HG03097 (cell line): ENCODE measurements at regions not wholly inside any gene's neighbourhood (a gene's known extent, or its start where the extent isn't known, plus 50 kb on each side); places are given as distances from the start of the nearest gene placed in this dataset.
"Not testable (repeated sequence)": the region's sequence is repeated elsewhere in the genome, so short reads cannot be mapped to it uniquely, and the experiment has no call there.

Source experiments
- ATAC-seq: cut with Tn5 transposase; IDR thresholded peaks from one replicate; pipeline ENCODE4 v1.9.1; 2021; ENCODE audit not compliant: unreplicated experiment, low FRiP score

DNA sequence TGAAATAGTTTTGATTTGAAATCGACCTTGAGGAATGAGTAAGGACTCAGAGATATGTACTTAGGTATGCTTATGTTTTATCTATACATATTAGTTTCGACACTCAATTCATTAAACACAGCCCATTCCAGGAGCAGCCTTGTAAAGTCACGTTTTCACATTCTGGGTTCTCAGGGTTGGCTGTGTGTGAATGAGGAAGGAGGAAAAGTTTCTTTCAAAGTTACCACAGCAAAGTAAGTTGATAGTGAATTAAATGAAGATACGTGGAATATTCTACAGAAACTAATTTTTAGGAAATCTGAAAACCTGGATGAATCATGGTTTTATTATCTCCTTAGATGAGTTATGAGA, 133.5 kb downstream of the C3orf38 start:
- no peak for ATAC-seq

DNA sequence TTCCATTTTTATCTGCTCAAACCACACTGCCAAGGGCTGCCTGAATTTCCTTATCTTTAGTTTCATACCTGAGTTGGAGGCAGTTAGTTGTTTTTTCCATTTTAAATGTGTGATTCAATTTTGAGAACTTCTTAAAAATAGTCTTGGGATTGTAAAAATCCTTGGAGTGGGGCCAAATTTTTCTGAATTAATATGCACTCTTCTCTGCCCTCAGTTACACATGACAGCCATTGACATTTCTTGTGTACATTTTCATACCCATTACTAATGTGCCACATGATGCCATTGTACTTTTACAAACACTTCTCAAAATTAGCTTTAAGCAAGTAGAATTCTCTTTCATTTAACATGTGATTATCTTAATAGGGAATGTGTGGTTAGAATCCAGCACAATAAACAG, 141.7 kb downstream of the C3orf38 start:
- ATAC-seq, result no peak

DNA sequence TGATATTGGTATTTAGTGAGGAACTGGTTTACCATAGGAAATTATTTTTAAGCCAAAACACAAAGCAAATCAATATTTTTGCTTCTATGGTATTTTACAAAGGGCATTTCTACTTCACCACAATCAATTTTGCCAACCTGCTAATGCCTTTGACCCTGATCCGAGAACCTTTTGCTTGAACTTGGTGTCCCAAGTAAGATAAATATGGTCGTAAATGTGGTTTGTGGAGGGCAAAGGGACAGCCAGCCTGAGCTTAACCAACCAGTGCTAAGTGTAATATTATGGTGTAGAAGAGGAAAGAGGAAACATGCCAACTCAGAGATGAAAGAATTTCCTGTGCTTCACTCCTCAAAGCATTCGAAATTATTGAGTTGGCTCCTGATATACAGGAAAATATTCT, 148.4 kb downstream of the C3orf38 start:
- no peak for ATAC-seq

DNA sequence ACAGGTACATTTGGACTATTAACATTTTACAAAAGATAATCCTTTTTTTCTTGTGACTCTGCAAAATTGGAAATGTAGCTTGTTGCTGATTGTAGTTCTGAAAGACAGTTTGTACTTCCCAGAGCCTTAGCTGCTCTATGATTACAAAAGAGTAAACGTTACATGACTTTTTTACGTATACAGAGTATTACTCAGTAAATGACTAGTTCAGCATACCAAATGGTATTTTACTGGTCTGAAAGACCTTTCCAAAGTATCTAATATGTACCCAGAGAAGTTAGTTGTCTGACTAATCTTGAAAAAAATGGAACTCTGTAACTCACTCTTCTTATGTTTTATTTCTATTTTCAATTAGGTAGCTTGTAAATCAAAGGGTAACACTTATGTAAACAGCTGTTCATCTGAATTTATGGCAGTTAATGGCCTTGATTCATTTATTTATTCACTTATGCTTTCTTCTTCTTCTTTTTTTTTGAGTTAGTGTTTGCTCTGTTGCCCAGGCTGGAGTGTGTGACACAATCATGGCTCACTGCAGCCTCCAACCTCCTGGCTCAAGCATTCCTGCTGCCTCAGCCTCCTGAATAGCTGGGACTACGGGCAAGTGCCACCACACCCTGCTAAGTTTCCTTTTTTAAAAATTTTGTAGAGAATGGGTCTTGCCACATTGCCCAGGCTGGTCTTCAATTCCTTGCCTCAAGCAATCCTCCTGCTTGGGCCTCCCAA, 151.7 kb downstream of the C3orf38 start:
- no peak for ATAC-seq

- no peak for ATAC-seq
Measured at GRCh38 chr3:88301996-88302393, 152.2 kb downstream of the C3orf38 start.

GRCh38 chr3:88303331-88303904, 153.7 kb downstream of the C3orf38 start:
- ATAC-seq, result not testable (repeated sequence)

DNA sequence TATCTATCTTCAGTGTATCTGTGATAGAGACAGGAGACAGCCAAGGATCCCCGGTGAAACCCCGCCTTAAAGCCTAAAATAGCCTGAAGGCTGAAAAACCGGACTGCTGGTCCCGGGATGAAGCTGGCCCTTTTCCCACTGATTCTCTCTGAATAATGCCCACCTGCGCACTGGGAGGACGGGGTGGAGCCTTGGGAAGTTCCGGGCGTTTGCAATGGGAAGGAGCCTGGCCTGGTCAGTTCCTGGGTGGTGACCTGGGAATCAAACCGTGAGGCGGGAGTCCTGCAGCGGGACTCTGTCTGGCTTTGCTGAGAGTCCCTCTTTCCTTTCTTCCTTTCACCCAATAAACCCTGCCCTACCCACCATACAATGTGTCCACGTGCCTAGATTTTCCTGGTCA, 157.9 kb downstream of the C3orf38 start:
- ATAC-seq, result no peak

- ATAC-seq, result no peak
Measured at GRCh38 chr3:88311826-88312225, 162.1 kb downstream of the C3orf38 start.

- no peak for ATAC-seq
Measured at GRCh38 chr3:88312256-88312655, 162.5 kb downstream of the C3orf38 start.

GRCh38 chr3:88318067-88318466, 168.3 kb downstream of the C3orf38 start:
- no peak for ATAC-seq

GRCh38 chr3:88321363-88322050, 171.7 kb downstream of the C3orf38 start:
- no peak for ATAC-seq

- no peak for ATAC-seq
Measured at GRCh38 chr3:88324788-88325187, 175.0 kb downstream of the C3orf38 start.

DNA sequence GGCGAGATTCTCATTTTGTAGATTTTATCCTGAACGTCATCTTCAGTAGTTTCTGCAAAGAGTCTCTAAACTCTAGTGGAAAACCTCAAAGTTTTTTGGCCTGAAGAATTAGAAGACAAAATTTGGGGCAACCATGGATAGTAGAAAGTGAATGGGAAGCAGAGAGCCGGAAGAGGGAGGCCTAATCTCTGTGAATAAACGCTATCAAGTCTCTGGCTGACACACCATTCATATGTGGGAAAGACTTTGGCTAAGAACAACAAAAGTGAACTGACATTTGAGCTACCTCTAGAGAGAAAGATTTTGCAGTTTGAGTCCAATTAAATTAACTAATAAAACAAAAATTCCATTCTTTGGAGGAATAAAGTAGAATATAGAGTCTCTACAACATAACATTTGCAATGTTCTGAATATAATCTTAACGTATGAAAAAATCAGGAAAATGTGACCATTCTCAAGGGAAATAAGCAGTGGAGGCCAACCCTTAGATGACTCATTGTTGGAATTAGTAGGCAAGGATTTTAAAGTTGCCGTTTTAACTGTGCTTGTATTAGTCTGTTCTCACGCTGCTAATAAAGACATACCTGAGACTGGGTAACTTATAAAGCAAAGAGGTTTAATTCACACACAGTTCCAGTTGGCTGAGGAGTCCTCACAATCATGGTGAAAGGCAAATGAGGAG, 184.6 kb downstream of the C3orf38 start:
- ATAC-seq, result no peak

- no peak for ATAC-seq
Measured at GRCh38 chr3:88336894-88337293, 187.1 kb downstream of the C3orf38 start.

DNA sequence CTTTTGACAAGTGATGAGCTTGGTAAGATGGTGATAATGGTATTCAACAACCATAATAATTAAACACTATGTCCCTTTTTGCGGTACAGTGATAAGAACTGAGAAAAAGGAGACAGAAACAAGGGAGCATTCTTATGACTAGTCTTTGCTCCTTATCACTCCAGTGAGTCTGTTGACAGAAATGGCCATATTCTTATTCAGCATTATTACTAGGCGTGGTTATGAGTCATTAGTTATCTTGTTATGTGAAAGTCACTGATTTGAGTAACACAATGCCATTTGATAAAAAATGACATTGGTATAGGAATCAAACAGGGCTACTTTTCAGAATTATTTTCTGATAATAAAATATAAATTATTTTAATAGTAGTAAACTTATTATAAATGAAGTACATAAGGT, 193.5 kb downstream of the C3orf38 start:
- ATAC-seq, result no peak

- ATAC-seq, result no peak
Measured at GRCh38 chr3:88346643-88347042, 196.9 kb downstream of the C3orf38 start.

DNA sequence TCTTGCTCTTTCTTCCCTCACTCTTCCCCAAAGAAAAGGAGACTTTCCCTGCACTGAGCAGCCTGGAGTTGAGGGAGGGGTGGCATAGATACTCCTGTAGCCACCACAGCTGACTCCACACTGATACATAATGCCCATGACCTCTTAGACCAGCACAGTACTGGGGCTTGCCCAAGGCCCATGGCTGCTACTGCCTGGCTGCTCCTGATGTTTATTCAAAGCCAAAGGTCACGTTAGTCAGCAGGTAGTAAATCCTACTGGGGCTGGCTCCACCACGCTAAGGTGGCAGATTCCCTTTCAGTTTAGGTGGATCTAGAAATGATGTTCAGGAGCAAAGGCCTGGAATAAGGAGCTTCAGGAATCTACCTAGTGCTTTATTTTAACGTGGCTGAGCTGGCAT, 212.7 kb downstream of the C3orf38 start:
- ATAC-seq, result no peak

DNA sequence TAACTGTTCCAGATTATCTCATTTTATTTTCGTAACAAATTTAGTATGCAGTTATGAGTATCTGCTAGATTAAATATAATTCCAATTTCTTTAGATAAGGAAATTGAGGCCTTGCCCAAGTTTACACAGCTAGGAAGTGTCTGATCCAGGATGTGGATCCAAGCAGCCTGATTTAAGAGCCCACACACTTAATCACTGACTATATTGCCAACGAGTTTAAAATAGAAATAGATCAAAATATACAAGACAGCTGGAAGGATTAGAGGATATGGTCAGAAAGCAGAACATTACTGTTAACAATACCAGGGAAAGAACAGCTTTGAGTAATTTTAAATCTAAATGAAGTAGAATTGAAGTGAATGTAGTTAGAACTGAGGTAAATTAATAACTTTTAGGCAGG, 215.2 kb downstream of the C3orf38 start:
- no peak for ATAC-seq

DNA sequence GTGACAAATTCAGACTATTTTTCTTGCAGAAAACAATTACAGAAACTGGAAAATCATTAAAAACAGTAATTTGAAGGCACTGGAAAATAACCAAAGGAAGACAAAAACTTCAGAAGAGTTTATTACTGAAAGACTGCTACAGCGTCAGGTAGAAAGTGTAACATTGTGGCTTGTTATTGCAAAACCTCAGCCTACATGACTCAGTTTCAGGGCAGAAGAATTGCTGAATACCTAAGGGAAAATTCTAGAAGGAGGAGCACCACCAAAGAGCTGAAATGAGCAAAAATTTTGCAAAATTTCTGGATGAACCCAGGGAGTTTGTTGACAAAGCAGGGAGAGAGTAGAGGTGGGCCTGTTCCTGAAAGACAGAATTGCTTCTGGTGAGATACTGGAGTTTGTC, 219.6 kb downstream of the C3orf38 start:
- ATAC-seq, result no peak

DNA sequence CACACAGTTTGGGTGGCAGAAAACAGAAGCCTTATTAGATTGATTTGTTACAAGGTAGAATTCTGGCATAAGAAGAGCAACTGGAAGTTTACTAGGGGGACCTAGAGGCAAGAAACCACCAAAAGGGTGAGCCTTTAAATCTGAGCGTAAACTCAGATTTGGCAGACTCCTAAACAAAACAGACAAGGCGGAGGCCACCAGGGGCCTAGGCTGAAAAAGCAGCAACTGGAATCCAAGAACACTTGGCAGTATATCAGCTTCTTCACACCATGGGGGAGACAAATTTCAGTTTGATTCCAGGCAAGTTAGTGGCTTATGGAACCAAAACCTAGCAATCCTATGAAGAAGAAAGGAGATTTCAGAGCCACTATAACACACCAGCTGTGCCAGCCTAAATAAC, 220.0 kb downstream of the C3orf38 start:
- no peak for ATAC-seq

- ATAC-seq, result no peak
Measured at GRCh38 chr3:88385090-88385489, 235.3 kb downstream of the C3orf38 start.

DNA sequence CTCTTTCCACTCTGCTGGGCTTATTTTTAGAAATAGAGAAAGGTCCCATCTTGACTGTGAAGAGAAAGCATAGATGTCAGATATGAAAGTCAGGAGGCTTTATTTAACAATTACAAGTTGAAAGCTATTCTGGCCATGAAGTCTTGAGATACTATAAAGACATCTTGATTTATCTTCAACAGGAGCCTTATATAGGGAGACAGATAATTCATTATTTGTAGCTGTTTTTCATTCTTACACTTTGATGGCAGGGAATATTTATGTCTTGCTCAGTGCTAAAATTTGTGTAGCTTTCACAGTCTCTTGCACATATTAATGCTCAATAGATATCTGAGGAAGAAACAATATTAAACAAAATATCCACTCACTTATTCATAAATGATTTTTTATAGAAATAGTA, 248.8 kb downstream of the C3orf38 start:
- no peak for ATAC-seq
